ENCODE measurements at regions not wholly inside any gene's neighbourhood (a gene's known extent, or its start where the extent isn't known, plus 50 kb on each side); places are given as distances from the start of the nearest gene placed in this dataset.

GRCh38 chr2:120968307-120969015 lies 232.8 kb downstream of the GLI2 start:
- no peak overlapping the region for H3K4me3 ChIP-seq (ENCODE audit: low read depth, low read length)
- no peak for DNase-seq (ENCODE audit: low read depth)
- TF ChIP-seq CTCF (IDR thresholded peaks at IDR 0.05; ENCODE audit: control insufficient read depth, extremely low read depth, insufficient read depth), result no peak

DNA sequence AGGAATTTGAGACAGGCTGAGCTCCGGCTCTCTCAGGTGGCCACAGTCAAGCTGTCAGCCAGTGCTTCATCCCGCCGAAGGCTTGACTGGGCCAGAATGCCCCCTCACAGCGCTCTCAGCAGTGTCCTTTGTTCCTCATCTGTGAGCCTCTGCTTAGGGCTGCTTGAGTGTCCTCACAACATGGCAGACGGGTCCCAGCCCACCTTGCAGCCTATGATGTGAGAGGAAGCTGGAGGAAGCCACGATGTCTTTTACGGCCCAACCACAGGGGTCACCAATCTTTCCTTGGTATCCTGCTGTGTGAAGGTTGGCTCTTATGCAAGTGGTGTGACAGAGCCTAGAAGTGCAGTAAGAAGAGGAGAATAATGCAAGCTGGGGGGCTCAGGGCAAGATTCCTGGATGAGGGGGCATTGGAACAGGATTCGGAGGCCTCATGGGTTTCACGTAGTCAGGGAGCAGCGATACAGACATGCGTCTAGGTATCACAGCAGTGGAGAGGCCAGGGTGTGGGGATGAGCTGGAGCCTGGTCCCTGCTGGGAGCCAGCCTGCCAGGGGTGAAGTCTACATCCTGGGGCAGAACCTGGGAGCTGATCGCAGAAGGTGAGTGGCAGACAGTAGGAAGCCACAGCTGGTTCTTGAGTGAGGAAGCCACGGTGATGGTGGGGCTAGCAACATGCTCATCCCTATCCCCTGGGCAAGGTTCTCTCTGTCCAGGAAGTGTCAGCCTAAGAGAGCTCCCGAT lies 234.1 kb downstream of the GLI2 start:
- H3K4me3 ChIP-seq (ENCODE audit: low read depth, low read length), result no peak overlapping the region
- TF ChIP-seq CTCF (IDR thresholded peaks at IDR 0.05; ENCODE audit: control insufficient read depth, extremely low read depth, insufficient read depth), result no peak
- no peak for DNase-seq (ENCODE audit: low read depth)

DNA sequence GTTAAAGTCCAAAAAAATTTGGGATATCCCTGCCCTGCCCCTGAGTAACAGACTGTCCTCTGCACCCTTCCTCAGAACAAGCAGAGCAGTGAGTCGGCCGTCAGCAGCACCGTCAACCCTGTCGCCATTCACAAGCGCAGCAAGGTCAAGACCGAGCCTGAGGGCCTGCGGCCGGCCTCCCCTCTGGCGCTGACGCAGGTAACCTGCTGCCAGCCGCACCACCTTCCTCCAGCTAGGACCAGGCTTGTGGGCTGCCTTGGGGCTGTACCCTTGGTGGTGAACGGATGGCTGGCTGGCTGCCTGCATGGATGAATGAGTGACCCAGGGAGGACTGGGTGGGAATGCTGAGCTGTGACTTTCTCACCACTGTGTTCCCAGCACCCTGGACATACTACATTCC lies 236.2 kb downstream of the GLI2 start:
- DNase-seq (ENCODE audit: low read depth), result no peak

DNA sequence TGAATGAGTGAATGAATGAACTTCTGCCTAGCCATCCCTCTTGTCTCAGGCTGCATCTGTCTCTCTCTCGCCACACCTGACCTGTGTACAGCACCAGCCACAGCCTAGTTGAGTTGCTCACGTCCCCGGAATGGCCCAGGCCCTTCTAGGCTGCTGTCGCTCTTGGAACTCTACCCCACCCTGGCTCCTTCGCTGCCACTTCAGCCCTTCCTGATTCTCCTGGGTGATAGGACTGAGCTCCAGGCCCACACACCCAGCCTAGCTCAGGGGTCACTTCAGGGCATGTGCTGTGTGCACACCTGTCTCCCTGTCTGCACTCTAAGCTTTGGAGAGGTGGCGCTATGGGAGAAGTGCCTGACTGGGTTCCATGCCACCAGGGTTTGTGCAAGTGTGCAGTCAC lies 236.6 kb downstream of the GLI2 start:
- H3K4me3 ChIP-seq (ENCODE audit: low read depth, low read length), result no peak overlapping the region
- no peak for DNase-seq (ENCODE audit: low read depth)
- TF ChIP-seq CTCF (IDR thresholded peaks at IDR 0.05; ENCODE audit: control insufficient read depth, extremely low read depth, insufficient read depth), result no peak

More for the DNA sequence above, 236.2 kb downstream of the GLI2 start:
- no peak for TF ChIP-seq CTCF (IDR thresholded peaks at IDR 0.05; ENCODE audit: control insufficient read depth, extremely low read depth, insufficient read depth)
- no peak overlapping the region for H3K4me3 ChIP-seq (ENCODE audit: low read depth, low read length)

- no peak for TF ChIP-seq CTCF (IDR thresholded peaks at IDR 0.05; ENCODE audit: control insufficient read depth, extremely low read depth, insufficient read depth)
- no peak overlapping the region for H3K4me3 ChIP-seq (ENCODE audit: low read depth, low read length)
- no peak for DNase-seq (ENCODE audit: low read depth)
These were observed 237.5 kb downstream of the GLI2 start for GRCh38 chr2:120973196-120973595.

- no peak for TF ChIP-seq CTCF (IDR thresholded peaks at IDR 0.05; ENCODE audit: control insufficient read depth, extremely low read depth, insufficient read depth)
- DNase-seq (ENCODE audit: low read depth), result no peak
- H3K4me3 ChIP-seq (ENCODE audit: low read depth, low read length), result no peak overlapping the region
These were observed 239.3 kb downstream of the GLI2 start for GRCh38 chr2:120974950-120975349.

Data from LNCaP clone FGC (cell line).